PC-9 (cell line): ENCODE measurements at regions not wholly inside any gene's neighbourhood (a gene's known extent, or its start where the extent isn't known, plus 50 kb on each side); places are given as distances from the start of the nearest gene placed in this dataset.

ENCODE experiments used
- CTCF ChIP-seq: fragments of 200-600 bp; sonication (generic); conservative IDR thresholded peaks from 2 replicates; pipeline ENCODE4 v1.6.1; 2017; ENCODE audit warnings: mixed run types, antibody characterized with exemption, mild to moderate bottlenecking, moderate library complexity
- EZH2 ChIP-seq: fragments of 200-600 bp; sonication (generic); IDR thresholded peaks from 2 replicates; pipeline ENCODE4 v1.8.0; 2017; ENCODE audit warnings: antibody characterized with exemption, low read depth

DNA sequence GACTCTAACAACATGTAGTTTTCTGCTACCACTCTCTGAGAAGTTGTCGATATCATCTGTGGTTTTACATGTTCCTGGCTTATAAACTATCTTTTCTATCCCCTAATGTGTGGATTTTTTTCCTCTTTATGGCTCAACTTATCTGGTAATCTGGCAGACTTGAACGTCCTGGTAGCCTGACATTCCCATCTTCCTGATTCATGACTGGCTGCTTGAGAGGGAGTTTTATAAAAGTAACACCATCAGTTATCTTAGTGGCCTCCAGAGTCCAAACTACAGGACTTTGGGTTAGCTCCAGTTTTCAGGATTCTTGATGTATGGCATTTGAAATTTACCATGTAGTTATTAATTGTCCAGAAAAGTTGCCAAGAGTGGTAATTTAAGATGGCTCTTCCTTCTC is 174.0 kb upstream of the GULP1 start:
- TF ChIP-seq CTCF (no peak), EZH2 (no peak)
